GM18858 (cell line): ENCODE measurements at regions not wholly inside any gene's neighbourhood (a gene's known extent, or its start where the extent isn't known, plus 50 kb on each side); places are given as distances from the start of the nearest gene placed in this dataset.
"Not testable (repeated sequence)": the region's sequence is repeated elsewhere in the genome, so short reads cannot be mapped to it uniquely, and the experiment has no call there.

Experiments
- ATAC-seq: cut with Tn5 transposase; IDR thresholded peaks from one replicate; pipeline ENCODE4 v1.9.1; 2021; ENCODE audit not compliant: unreplicated experiment

GRCh38 chr4:81319657-81320056 is 104.6 kb upstream of the PRKG2 start:
- no peak for ATAC-seq

DNA sequence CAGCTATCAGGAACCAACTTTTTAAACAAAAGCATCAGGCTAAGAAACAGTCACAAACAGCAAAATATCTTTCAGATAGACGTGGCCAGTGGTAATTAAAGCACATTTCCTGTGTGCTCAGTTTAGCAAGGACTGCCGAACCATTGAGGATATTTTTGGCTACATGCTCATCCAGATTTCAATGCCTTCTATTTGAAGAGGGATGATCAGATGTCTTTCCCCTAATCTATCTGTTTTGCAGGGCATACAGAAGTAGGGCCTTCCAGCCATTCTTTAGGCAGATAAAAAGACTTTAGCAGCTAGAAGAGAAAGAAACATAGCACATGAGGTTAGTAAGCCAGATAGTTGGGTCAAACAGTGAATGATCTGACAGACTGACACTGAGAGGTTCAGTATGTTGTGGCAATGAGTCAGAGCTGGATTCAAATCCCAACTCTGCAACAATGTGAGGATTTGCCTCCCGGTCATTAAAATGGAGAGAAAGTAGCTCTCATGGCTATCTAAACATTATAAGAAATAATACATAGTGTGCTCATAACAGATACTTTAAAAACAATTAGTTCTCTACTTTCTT is 100.0 kb upstream of the PRKG2 start:
- ATAC-seq: no peak

- peak; percentile 49 for ATAC-seq
These were observed 99.3 kb upstream of the PRKG2 start for GRCh38 chr4:81314196-81314896.

DNA sequence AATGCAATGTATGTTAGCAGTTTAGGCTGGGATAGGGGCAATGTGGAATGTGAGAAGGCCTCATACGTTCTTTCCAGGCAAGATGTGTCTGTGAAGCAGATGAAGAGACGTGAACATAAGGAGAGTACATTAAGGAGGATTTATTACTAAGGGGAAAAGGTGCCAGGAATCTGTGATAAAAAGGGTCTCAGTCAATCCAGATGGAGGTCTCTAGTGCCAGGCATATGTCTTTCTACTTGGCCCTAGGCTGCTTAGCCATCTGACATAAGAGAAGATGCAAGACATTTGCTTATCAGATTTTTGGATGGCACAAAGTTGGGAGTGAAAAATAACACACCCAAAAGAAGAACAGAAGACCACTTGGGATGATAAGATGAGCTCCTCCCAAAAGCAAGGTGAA is 93.0 kb upstream of the PRKG2 start:
- no peak for ATAC-seq

- no peak for ATAC-seq
These were observed 89.8 kb upstream of the PRKG2 start for GRCh38 chr4:81304871-81305270.

DNA sequence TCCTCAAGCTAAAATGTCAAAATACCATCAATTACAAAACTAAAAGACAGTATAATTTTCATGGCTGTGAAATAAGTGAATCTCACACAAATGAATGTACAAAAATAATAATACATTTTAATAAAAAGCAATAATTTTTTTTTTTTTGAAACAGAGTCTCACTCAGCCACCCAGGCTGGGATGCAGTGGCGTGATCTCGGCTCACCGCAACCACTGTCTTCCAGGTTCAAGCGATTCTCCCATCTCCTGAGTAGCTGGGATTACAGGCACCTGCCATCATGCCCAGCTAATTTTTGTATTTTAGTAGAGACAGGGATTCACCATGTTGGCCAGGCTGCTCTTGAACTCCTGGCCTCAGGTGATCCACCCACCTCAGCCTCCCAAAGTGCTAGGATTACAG is 85.3 kb upstream of the PRKG2 start:
- not testable (repeated sequence) for ATAC-seq

DNA sequence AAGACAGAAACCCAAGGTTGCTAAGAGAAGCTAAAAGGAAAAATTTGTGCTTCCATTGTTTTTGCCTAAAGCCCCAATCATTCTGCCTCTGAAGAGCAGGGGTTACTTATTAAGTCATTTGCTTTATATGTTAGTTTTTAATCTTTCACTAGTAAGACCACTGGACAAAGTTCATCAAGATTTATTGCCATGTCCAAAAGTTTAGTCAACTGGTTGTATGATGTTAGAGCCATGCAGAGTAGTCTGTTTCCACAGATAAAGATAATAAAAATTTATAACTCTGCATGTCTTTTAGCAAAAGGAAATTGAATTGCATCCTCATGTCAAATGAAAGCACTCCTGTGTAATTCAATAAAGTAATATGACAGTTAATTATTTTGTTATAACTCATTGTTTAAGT is 75.8 kb upstream of the PRKG2 start:
- no peak for ATAC-seq

- ATAC-seq: no peak
These were observed 72.1 kb upstream of the PRKG2 start for GRCh38 chr4:81287101-81287500.

DNA sequence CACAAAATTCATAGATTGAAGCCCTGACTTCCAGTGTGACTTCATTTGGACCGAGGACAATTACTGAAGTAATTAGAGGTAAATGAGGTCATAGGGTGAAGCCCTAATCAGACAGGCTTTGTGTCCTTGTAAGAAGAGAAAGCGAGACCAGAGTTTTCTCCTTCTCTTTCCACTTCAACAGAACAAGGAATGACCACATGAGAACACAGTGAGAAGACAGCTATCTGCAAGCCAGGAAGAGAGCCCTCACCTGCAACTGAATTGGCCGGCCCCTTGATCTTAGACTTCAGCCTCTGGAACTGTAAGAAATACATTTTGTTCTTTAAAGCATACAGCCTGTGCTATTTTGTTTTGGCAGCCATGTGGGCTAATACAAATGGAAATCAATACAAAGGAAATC is 67.1 kb upstream of the PRKG2 start:
- ATAC-seq: no peak

DNA sequence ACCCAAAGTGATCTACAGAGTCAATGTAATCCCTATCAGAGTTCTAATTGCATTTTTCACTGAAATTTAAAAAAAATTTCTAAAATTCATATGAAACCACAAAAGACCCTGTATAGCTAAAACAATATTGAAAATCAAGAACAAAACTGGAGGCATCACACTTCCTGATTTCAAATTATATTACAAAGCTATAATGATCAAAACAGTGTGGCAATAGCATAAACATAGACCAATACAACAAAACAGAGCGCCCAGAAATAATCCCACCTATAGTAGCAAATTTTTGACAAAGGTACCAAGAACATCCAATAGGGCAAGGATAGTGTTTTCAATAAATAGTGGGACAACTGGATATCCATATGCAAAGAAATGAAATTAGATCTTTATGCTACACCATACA is 59.4 kb upstream of the PRKG2 start:
- ATAC-seq: no peak

- no peak for ATAC-seq
These were observed 57.6 kb upstream of the PRKG2 start for GRCh38 chr4:81272671-81273070.
